ENCODE measurements at regions not wholly inside any gene's neighbourhood (a gene's known extent, or its start where the extent isn't known, plus 50 kb on each side); places are given as distances from the start of the nearest gene placed in this dataset. TPM values are rescaled to one million over a fixed set of nuclear protein-coding genes. Genes with fewer than 3 reads are reported as not detected.

DNA sequence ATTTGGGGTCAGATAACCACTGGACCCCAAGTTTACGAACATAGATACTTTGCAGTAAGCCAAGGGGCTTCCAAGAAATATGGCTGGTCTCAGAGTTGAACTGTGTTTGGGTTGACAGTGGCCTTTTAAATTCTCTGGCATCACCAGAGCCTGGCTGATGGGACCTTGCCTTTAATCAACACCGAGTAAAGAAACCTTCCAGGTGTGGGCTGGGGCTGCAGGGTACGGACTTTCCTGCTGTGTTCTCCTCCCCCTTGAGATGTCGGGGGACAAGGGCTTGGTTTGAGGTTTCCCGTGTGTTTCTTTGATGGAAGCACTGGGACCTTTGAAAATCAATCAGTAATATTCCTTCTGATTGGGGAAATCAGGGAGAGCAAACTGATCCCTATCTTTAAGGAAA lies 140.1 kb downstream of the MTX3 start:
- Histone ChIP-seq H3K4me2 (peak overlapping the region; percentile 59), H3K27me3 (no peaks in the 10 kb centered on the region), H3K9me3 (ENCODE audit: low read depth) (no peaks in the 10 kb centered on the region), H4K20me1 (ENCODE audit: low read depth) (no peaks in the 10 kb centered on the region), H2AFZ (replicated peaks) (no peak overlapping the region), H3K27ac (no peak overlapping the region), H3K9ac (no peak overlapping the region), H3K4me1 (peaks cover 25% of the 10 kb centered on the region), H3K36me3 (no peaks in the 10 kb centered on the region), H3K79me2 (ENCODE audit: low read depth) (no peaks in the 10 kb centered on the region), H3F3A (ENCODE audit: low read depth) (peaks cover 17% of the 10 kb centered on the region), H3K4me3 (no peak overlapping the region)
- TF ChIP-seq EZH2phosphoT487 (IDR thresholded peaks at IDR 0.05) (no peak), EZH2 (IDR thresholded peaks at IDR 0.05) (no peak)
- TF ChIP-seq, protein P1, sequence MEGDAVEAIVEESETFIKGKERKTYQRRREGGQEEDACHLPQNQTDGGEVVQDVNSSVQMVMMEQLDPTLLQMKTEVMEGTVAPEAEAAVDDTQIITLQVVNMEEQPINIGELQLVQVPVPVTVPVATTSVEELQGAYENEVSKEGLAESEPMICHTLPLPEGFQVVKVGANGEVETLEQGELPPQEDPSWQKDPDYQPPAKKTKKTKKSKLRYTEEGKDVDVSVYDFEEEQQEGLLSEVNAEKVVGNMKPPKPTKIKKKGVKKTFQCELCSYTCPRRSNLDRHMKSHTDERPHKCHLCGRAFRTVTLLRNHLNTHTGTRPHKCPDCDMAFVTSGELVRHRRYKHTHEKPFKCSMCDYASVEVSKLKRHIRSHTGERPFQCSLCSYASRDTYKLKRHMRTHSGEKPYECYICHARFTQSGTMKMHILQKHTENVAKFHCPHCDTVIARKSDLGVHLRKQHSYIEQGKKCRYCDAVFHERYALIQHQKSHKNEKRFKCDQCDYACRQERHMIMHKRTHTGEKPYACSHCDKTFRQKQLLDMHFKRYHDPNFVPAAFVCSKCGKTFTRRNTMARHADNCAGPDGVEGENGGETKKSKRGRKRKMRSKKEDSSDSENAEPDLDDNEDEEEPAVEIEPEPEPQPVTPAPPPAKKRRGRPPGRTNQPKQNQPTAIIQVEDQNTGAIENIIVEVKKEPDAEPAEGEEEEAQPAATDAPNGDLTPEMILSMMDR (IDR thresholded peaks at IDR 0.05), result no peak
- H3K36me3 Mint-ChIP-seq, result no peaks in the 10 kb centered on the region
- H3K4me3 Mint-ChIP-seq, result no peak overlapping the region
- H3K4me1 Mint-ChIP-seq, result peaks cover 6% of the 10 kb centered on the region
- H3K27me3 Mint-ChIP-seq (ENCODE audit: insufficient read depth, low read depth), result peaks cover 2% of the 10 kb centered on the region
- H3K9me3 Mint-ChIP-seq, result no peaks in the 10 kb centered on the region
- H3K27ac Mint-ChIP-seq, result no peak overlapping the region
- no peak for DNase-seq (ENCODE audit: low spot score)

DNA sequence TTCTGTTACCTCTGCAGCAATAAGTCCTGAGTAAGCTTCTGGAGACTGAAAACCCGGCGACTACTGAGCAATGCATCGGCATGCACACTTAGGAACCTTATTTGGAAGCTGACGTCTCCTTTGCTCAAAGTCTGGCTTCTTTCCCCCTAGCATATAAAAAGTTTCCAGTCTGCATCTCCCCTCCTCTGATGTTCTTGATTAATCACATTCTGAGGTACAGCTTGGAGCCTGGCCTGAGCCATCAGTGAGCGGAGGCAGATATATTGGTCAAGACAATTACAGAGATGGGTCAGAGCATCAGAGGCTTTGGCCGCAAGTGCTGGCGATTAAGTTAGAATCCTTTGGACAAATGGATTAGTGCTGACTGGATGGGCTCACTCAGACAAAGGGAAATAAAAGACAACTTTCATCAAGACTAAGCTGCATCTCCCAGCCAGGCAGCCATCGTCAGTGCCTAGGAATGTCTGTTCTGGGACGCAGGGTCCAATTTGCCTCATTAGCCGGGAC lies 140.7 kb downstream of the MTX3 start:
- Histone ChIP-seq H2AFZ (replicated peaks) (no peak overlapping the region), H3K27ac (no peak overlapping the region), H4K20me1 (ENCODE audit: low read depth) (no peaks in the 10 kb centered on the region), H3K36me3 (no peaks in the 10 kb centered on the region), H3K4me1 (peaks cover 25% of the 10 kb centered on the region), H3K4me3 (no peak overlapping the region), H3K79me2 (ENCODE audit: low read depth) (no peaks in the 10 kb centered on the region), H3K9ac (no peak overlapping the region), H3K9me3 (ENCODE audit: low read depth) (no peaks in the 10 kb centered on the region), H3K27me3 (no peaks in the 10 kb centered on the region), H3K4me2 (peak overlapping the region; percentile 59), H3F3A (ENCODE audit: low read depth) (peaks cover 17% of the 10 kb centered on the region)
- Mint-ChIP-seq H3K27ac (no peak overlapping the region), H3K9me3 (no peaks in the 10 kb centered on the region), H3K4me3 (no peak overlapping the region), H3K4me1 (peaks cover 6% of the 10 kb centered on the region), H3K36me3 (no peaks in the 10 kb centered on the region), H3K27me3 (ENCODE audit: insufficient read depth, low read depth) (peaks cover 2% of the 10 kb centered on the region)
- no peak for TF ChIP-seq EZH2 (IDR thresholded peaks at IDR 0.05)
- TF ChIP-seq, protein P1 (IDR thresholded peaks at IDR 0.05), result no peak
- no peak for TF ChIP-seq EZH2phosphoT487 (IDR thresholded peaks at IDR 0.05)
- DNase-seq (ENCODE audit: low spot score), result peak; percentile 74

DNA sequence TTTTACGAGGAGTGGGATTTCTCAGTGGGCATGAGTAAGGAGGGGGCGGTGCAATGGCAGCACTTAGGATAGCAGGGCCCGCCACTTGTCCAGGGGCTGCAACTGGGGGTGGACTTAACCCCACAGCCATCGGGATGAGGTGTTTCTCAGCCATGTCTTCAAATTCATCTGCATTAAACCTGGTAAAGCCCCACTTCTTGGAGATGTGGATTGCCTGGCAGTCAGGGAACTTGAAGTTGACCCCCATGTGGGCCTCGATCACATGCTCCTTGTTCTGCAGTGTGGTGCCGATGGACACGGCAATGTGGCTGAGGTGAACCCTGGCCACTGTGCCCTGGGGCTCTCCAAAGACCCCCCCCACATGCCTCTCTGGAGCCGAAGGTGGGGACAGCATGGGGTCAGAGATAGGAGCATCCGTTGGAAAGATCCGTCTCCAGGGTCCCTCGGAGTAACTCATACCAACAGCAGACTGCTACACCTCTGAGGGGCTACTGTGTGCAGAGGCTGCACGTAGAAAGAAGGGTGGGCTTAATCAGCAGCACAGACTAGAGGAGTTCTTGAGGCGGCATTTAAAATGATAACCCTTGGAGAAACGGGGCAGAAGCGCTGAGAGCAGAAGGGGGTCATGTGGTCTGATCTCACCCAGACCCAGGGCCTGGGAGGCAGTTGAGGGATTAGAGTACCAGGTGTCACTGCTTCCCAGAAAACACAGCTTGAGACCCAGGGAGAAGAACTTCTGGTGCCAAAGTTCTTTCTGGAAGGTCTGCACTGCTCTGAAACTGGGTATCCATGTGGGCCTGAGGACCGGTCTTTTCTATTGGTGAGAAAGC lies 141.4 kb downstream of the MTX3 start:
- H3F3A ChIP-seq (ENCODE audit: low read depth), result peaks cover 17% of the 10 kb centered on the region
- no peaks in the 10 kb centered on the region for H3K36me3 ChIP-seq
- H3K27ac Mint-ChIP-seq, result no peak overlapping the region
- no peaks in the 10 kb centered on the region for H3K27me3 ChIP-seq
- no peak overlapping the region for H3K27ac ChIP-seq
- no peak overlapping the region for H3K4me3 Mint-ChIP-seq
- H3K4me3 ChIP-seq, result no peak overlapping the region
- peaks cover 6% of the 10 kb centered on the region for H3K4me1 Mint-ChIP-seq
- no peaks in the 10 kb centered on the region for H3K9me3 ChIP-seq (ENCODE audit: low read depth)
- H3K4me2 ChIP-seq, result peak overlapping the region; percentile 59
- H2AFZ ChIP-seq (replicated peaks), result no peak overlapping the region
- peaks cover 25% of the 10 kb centered on the region for H3K4me1 ChIP-seq
- H3K79me2 ChIP-seq (ENCODE audit: low read depth), result no peaks in the 10 kb centered on the region
- no peaks in the 10 kb centered on the region for H4K20me1 ChIP-seq (ENCODE audit: low read depth)
- no peaks in the 10 kb centered on the region for H3K36me3 Mint-ChIP-seq
- no peak overlapping the region for H3K9ac ChIP-seq
- no peaks in the 10 kb centered on the region for H3K9me3 Mint-ChIP-seq
- DNase-seq (ENCODE audit: low spot score), result no peak
- peaks cover 2% of the 10 kb centered on the region for H3K27me3 Mint-ChIP-seq (ENCODE audit: insufficient read depth, low read depth)
- TF ChIP-seq EZH2 (IDR thresholded peaks at IDR 0.05) (no peak), EZH2phosphoT487 (IDR thresholded peaks at IDR 0.05) (no peak)
- TF ChIP-seq, protein P1 (IDR thresholded peaks at IDR 0.05), result no peak

Small RNA genes lying in the stretch of these regions (small RNA-seq; reads per million reads assigned to genes)
- gene AC008496.1, result not detected
